Keratinocyte (primary cell): ENCODE measurements at regions not wholly inside any gene's neighbourhood (a gene's known extent, or its start where the extent isn't known, plus 50 kb on each side); places are given as distances from the start of the nearest gene placed in this dataset.

Experiments
- DNase-seq: peaks from one replicate; pipeline ENCODE4 v3.0.0-alpha.2; 2011; ENCODE audit warnings: low read depth, missing footprints, low spot score
- FAIRE-seq: peaks from 2 replicates; lab custom pipeline; 2011; peaks lifted over from hg19 to GRCh38; lab: Jason Lieb, UNC
- H2AFZ ChIP-seq: 2 replicates; pipeline ENCODE4 v1.6.0; 2012; ENCODE audit warnings: low read length, control low read depth, inconsistent platforms; ENCODE audit not compliant: control insufficient read depth
- H3K27ac ChIP-seq: 2 replicates; pipeline ENCODE4 v1.5.1; 2011; ENCODE audit warnings: low read length; ENCODE audit not compliant: control insufficient read depth, insufficient read depth
- H3K27me3 ChIP-seq: 3 replicates; pipeline ENCODE4 v1.6.0; 2011; ENCODE audit warnings: low read length; ENCODE audit not compliant: control insufficient read depth, insufficient read depth; ENCODE audit errors: extremely low read depth
- H3K36me3 ChIP-seq, 2 experiments: 2 replicates in 1 of 2; 3 replicates in 1 of 2; pipeline ENCODE4 v1.5.1; 2011; ENCODE audit warnings: low read length in 2 of 2, mild to moderate bottlenecking in 1 of 2; ENCODE audit not compliant: control insufficient read depth in 2 of 2, insufficient read depth in 2 of 2; ENCODE audit errors: extremely low read depth in 1 of 2
- H3K4me1 ChIP-seq: 3 replicates; pipeline ENCODE4 v1.5.1; 2011; ENCODE audit warnings: low read length; ENCODE audit not compliant: control insufficient read depth, insufficient read depth; ENCODE audit errors: extremely low read depth
- H3K4me2 ChIP-seq: 3 replicates; pipeline ENCODE4 v1.6.0; 2011; ENCODE audit warnings: low read depth, low read length; ENCODE audit not compliant: control insufficient read depth, insufficient read depth; ENCODE audit errors: extremely low read depth
- H3K4me3 ChIP-seq, 3 experiments: fragments of 200-600 bp in 1 of 3; sonication (generic) in 1 of 3; 2 replicates in 2 of 3; 3 replicates in 1 of 3; pipeline ENCODE4 v1.5.1; 2011 to 2016; ENCODE audit warnings: low read length in 3 of 3, mild to moderate bottlenecking in 3 of 3, control low read depth in 2 of 3, inconsistent platforms in 1 of 3, low read depth in 1 of 3, mixed read lengths in 1 of 3, mixed run types in 1 of 3, moderate library complexity in 1 of 3; ENCODE audit not compliant: control insufficient read depth in 2 of 3, insufficient read depth in 2 of 3; ENCODE audit errors: extremely low read depth in 1 of 3
- H3K79me2 ChIP-seq: 2 replicates; pipeline ENCODE4 v1.6.0; 2012; ENCODE audit warnings: low read length; ENCODE audit not compliant: control insufficient read depth, insufficient read depth
- H3K9ac ChIP-seq: 3 replicates; pipeline ENCODE4 v1.6.0; 2011; ENCODE audit warnings: low read length; ENCODE audit not compliant: control insufficient read depth, insufficient read depth; ENCODE audit errors: extremely low read depth
- H3K9me1 ChIP-seq: 3 replicates; pipeline ENCODE4 v1.6.0; 2011; ENCODE audit warnings: low read length; ENCODE audit not compliant: control insufficient read depth, insufficient read depth; ENCODE audit errors: extremely low read depth
- H3K9me3 ChIP-seq: 2 replicates; pipeline ENCODE4 v1.5.1; 2012; ENCODE audit warnings: low read depth, low read length; ENCODE audit not compliant: control insufficient read depth
- H4K20me1 ChIP-seq: 3 replicates; pipeline ENCODE4 v1.6.0; 2011; ENCODE audit warnings: low read length; ENCODE audit not compliant: control insufficient read depth, insufficient read depth; ENCODE audit errors: extremely low read depth
- CTCF ChIP-seq, 3 experiments: IDR thresholded peaks in 1 of 3; conservative IDR thresholded peaks in 1 of 3; optimal IDR thresholded peaks in 1 of 3; 2 replicates in 2 of 3; 3 replicates in 1 of 3; pipeline versions ENCODE3 to v1.5.1; 2011; ENCODE audit warnings: low read length in 3 of 3, mild to moderate bottlenecking in 3 of 3, moderate library complexity in 2 of 3, control low read depth in 1 of 3, inconsistent platforms in 1 of 3; ENCODE audit not compliant: insufficient read depth in 2 of 3; ENCODE audit errors: extremely low read depth in 1 of 3
- EZH2 ChIP-seq: IDR thresholded peaks from one replicate; pipeline ENCODE4 v1.6.1; 2012; ENCODE audit warnings: inconsistent platforms, mild to moderate bottlenecking, low read length, moderate library complexity
- dilution Hi-C: fragments of 300-500 bp; cut with MboI; formaldehyde crosslinking; loops from one replicate; pipeline ENCODE4 v1.7.0; 2020; ENCODE audit warnings: low sequenced_read_pairs; ENCODE audit not compliant: extremely low pct_ligation_motif_present

GRCh38 chr12:115253049-115253448 lies 569.1 kb upstream of the TBX3 start:
- dilution Hi-C loops = no loop called here

GRCh38 chr12:115251727-115252126 lies 567.8 kb upstream of the TBX3 start:
- Histone ChIP-seq H3K9me1 (no peaks in the 10 kb centered on the region), H3K27ac (no peak overlapping the region), H2AFZ (no peak overlapping the region), H3K36me3 (no peaks in the 10 kb centered on the region), H3K9ac (no peak overlapping the region), H3K27me3 (no peaks in the 10 kb centered on the region), H4K20me1 (no peaks in the 10 kb centered on the region), H3K4me3 (no peak overlapping the region), H3K4me2 (no peak overlapping the region), H3K9me3 (no peaks in the 10 kb centered on the region), H3K79me2 (no peaks in the 10 kb centered on the region), H3K4me1 (peaks cover 6% of the 10 kb centered on the region)
- DNase-seq (no peak), FAIRE-seq (no peak)
- dilution Hi-C loops = no loop called here
- TF ChIP-seq EZH2 (no peak), CTCF (optimal IDR thresholded peaks at IDR 0.05 in 1 of 3, IDR thresholded peaks at IDR 0.05 in 1 of 3, conservative IDR thresholded peaks at IDR 0.05 in 1 of 3; ENCODE audit: extremely low read depth in 1 of 3, insufficient read depth in 2 of 3, low read length in 3 of 3) (no peak)

More at GRCh38 chr12:115253049-115253448, 569.1 kb upstream of the TBX3 start:
- H3K4me3 ChIP-seq = no peak overlapping the region
- H3K27ac ChIP-seq = no peak overlapping the region
- no peaks in the 10 kb centered on the region for H3K9me1 ChIP-seq
- H2AFZ ChIP-seq = no peak overlapping the region
- H3K27me3 ChIP-seq = no peaks in the 10 kb centered on the region
- H3K4me1 ChIP-seq = peaks cover 18% of the 10 kb centered on the region
- DNase-seq (no peak), FAIRE-seq (no peak)
- H3K9ac ChIP-seq = no peak overlapping the region
- no peak overlapping the region for H3K4me2 ChIP-seq
- H3K9me3 ChIP-seq = no peaks in the 10 kb centered on the region
- H3K79me2 ChIP-seq = no peaks in the 10 kb centered on the region
- no peaks in the 10 kb centered on the region for H3K36me3 ChIP-seq
- TF ChIP-seq CTCF (optimal IDR thresholded peaks at IDR 0.05 in 1 of 3, IDR thresholded peaks at IDR 0.05 in 1 of 3, conservative IDR thresholded peaks at IDR 0.05 in 1 of 3; ENCODE audit: extremely low read depth in 1 of 3, insufficient read depth in 2 of 3, low read length in 3 of 3) = no peak
- TF ChIP-seq EZH2 = no peak
- no peaks in the 10 kb centered on the region for H4K20me1 ChIP-seq
